Choroid plexus epithelial cell (primary cell): ENCODE measurements at regions not wholly inside any gene's neighbourhood (a gene's known extent, or its start where the extent isn't known, plus 50 kb on each side); places are given as distances from the start of the nearest gene placed in this dataset.

Experiments used
- DNase-seq: peaks from one replicate; pipeline ENCODE4 v3.0.0-alpha.2; 2010; ENCODE audit warnings: low read depth
- H3K4me3 ChIP-seq: 2 replicates; pipeline ENCODE4 v1.5.1; 2011; ENCODE audit warnings: low read depth, mild to moderate bottlenecking, control low read depth, low read length, moderate library complexity
- CTCF ChIP-seq: conservative IDR thresholded peaks from 2 replicates; pipeline ENCODE4 v1.5.1; 2011; ENCODE audit warnings: low read depth, mild to moderate bottlenecking, control low read depth, inconsistent platforms, low read length, moderate library complexity

- TF ChIP-seq CTCF = no peak
- DNase-seq = no peak
- no peak overlapping the region for H3K4me3 ChIP-seq
Observed at GRCh38 chr3:107238787-107239186, 138.5 kb upstream of the CCDC54 start.

- H3K4me3 ChIP-seq = peak overlapping the region; percentile 87
- TF ChIP-seq CTCF = no peak
Observed at GRCh38 chr3:107239703-107240102, 137.5 kb upstream of the CCDC54 start.

GRCh38 chr3:107240183-107241091 lies 136.8 kb upstream of the CCDC54 start:
- peak overlapping the region; percentile 87 for H3K4me3 ChIP-seq
- no peak for TF ChIP-seq CTCF
- DNase-seq = peak; percentile 83

More at GRCh38 chr3:107239703-107240102, 137.5 kb upstream of the CCDC54 start:
- no peak for DNase-seq

GRCh38 chr3:107241217-107241616 lies 136.0 kb upstream of the CCDC54 start:
- DNase-seq = peak; percentile 30
- H3K4me3 ChIP-seq = peak overlapping the region; percentile 87
- peak; percentile 17 for TF ChIP-seq CTCF

- peak overlapping the region; percentile 87 for H3K4me3 ChIP-seq
- no peak for DNase-seq
- TF ChIP-seq CTCF = no peak
Observed at GRCh38 chr3:107242579-107242978, 134.7 kb upstream of the CCDC54 start.

- no peak for DNase-seq
- no peak for TF ChIP-seq CTCF
- H3K4me3 ChIP-seq = no peak overlapping the region
Observed at GRCh38 chr3:107247116-107247515, 130.1 kb upstream of the CCDC54 start.

- H3K4me3 ChIP-seq = no peak overlapping the region
- DNase-seq = no peak
- no peak for TF ChIP-seq CTCF
Observed at GRCh38 chr3:107249132-107249531, 128.1 kb upstream of the CCDC54 start.
